ENCODE measurements at regions not wholly inside any gene's neighbourhood (a gene's known extent, or its start where the extent isn't known, plus 50 kb on each side); places are given as distances from the start of the nearest gene placed in this dataset.

- TF ChIP-seq CTCF (IDR thresholded peaks at IDR 0.05; ENCODE audit: unreplicated experiment): no peak
- no peak for DNase-seq (ENCODE audit: low spot score)
- Mint-ChIP-seq H3K36me3 (ENCODE audit: low read depth, unreplicated experiment) (no peaks in the 10 kb centered on the region), H3K4me3 (ENCODE audit: unreplicated experiment) (no peak overlapping the region), H3K9me3 (ENCODE audit: unreplicated experiment) (no peaks in the 10 kb centered on the region), H3K27me3 (ENCODE audit: unreplicated experiment) (no peaks in the 10 kb centered on the region), H3K4me1 (ENCODE audit: unreplicated experiment) (no peaks in the 10 kb centered on the region), H3K27ac (ENCODE audit: unreplicated experiment) (no peak overlapping the region)
Observed at GRCh38 chr7:69419934-69420333, 178.3 kb upstream of the AUTS2 start.

GRCh38 chr7:69422574-69422985, 175.7 kb upstream of the AUTS2 start:
- Mint-ChIP-seq H3K27me3 (ENCODE audit: unreplicated experiment) (no peaks in the 10 kb centered on the region), H3K4me1 (ENCODE audit: unreplicated experiment) (no peaks in the 10 kb centered on the region), H3K9me3 (ENCODE audit: unreplicated experiment) (no peaks in the 10 kb centered on the region), H3K36me3 (ENCODE audit: low read depth, unreplicated experiment) (peaks cover 4% of the 10 kb centered on the region), H3K27ac (ENCODE audit: unreplicated experiment) (no peak overlapping the region), H3K4me3 (ENCODE audit: unreplicated experiment) (no peak overlapping the region)
- TF ChIP-seq CTCF (IDR thresholded peaks at IDR 0.05; ENCODE audit: unreplicated experiment): no peak
- DNase-seq (ENCODE audit: low spot score): no peak

- no peak for TF ChIP-seq CTCF (IDR thresholded peaks at IDR 0.05; ENCODE audit: unreplicated experiment)
- Mint-ChIP-seq H3K27ac (ENCODE audit: unreplicated experiment) (no peak overlapping the region), H3K9me3 (ENCODE audit: unreplicated experiment) (no peaks in the 10 kb centered on the region), H3K4me3 (ENCODE audit: unreplicated experiment) (no peak overlapping the region), H3K4me1 (ENCODE audit: unreplicated experiment) (peaks cover 14% of the 10 kb centered on the region), H3K27me3 (ENCODE audit: unreplicated experiment) (peaks cover 4% of the 10 kb centered on the region), H3K36me3 (ENCODE audit: low read depth, unreplicated experiment) (peaks cover 4% of the 10 kb centered on the region)
- no peak for DNase-seq (ENCODE audit: low spot score)
Observed at GRCh38 chr7:69426705-69427104, 171.6 kb upstream of the AUTS2 start.

- Mint-ChIP-seq H3K4me1 (ENCODE audit: unreplicated experiment) (peaks cover 14% of the 10 kb centered on the region), H3K9me3 (ENCODE audit: unreplicated experiment) (no peaks in the 10 kb centered on the region), H3K27ac (ENCODE audit: unreplicated experiment) (no peak overlapping the region)
Observed at GRCh38 chr7:69428089-69428488, 170.2 kb upstream of the AUTS2 start.

GRCh38 chr7:69429911-69430383, 168.3 kb upstream of the AUTS2 start:
- Mint-ChIP-seq H3K27me3 (ENCODE audit: unreplicated experiment) (peaks cover 4% of the 10 kb centered on the region), H3K4me1 (ENCODE audit: unreplicated experiment) (peaks cover 24% of the 10 kb centered on the region), H3K4me3 (ENCODE audit: unreplicated experiment) (no peak overlapping the region), H3K36me3 (ENCODE audit: low read depth, unreplicated experiment) (peaks cover 4% of the 10 kb centered on the region), H3K9me3 (ENCODE audit: unreplicated experiment) (no peaks in the 10 kb centered on the region), H3K27ac (ENCODE audit: unreplicated experiment) (peak overlapping the region; percentile 74)
- DNase-seq (ENCODE audit: low spot score): peak; percentile 22
- TF ChIP-seq CTCF (IDR thresholded peaks at IDR 0.05; ENCODE audit: unreplicated experiment): no peak

More at GRCh38 chr7:69428089-69428488, 170.2 kb upstream of the AUTS2 start:
- no peak overlapping the region for H3K4me3 Mint-ChIP-seq (ENCODE audit: unreplicated experiment)
- DNase-seq (ENCODE audit: low spot score): no peak
- peaks cover 4% of the 10 kb centered on the region for H3K27me3 Mint-ChIP-seq (ENCODE audit: unreplicated experiment)
- no peak for TF ChIP-seq CTCF (IDR thresholded peaks at IDR 0.05; ENCODE audit: unreplicated experiment)
- peaks cover 4% of the 10 kb centered on the region for H3K36me3 Mint-ChIP-seq (ENCODE audit: low read depth, unreplicated experiment)
